ENCODE measurements at regions not wholly inside any gene's neighbourhood (a gene's known extent, or its start where the extent isn't known, plus 50 kb on each side); places are given as distances from the start of the nearest gene placed in this dataset.
"Not testable (repeated sequence)": the region's sequence is repeated elsewhere in the genome, so short reads cannot be mapped to it uniquely, and the experiment has no call there.

GRCh38 chr18:75966431-75966830, 528.6 kb downstream of the ZNF516 start:
- no peak for DNase-seq (ENCODE audit: low read depth in 2 of 2)
- TF ChIP-seq CTCF (conservative IDR thresholded peaks at IDR 0.05 in 1 of 2, IDR thresholded peaks at IDR 0.05 in 1 of 2; ENCODE audit: low read depth in 1 of 2, low read length in 2 of 2) = no peak
- TF ChIP-seq EZH2 (IDR thresholded peaks at IDR 0.05; ENCODE audit: low read length, missing control alignments) = no peak
- Histone ChIP-seq H3K79me2 (ENCODE audit: control insufficient read depth, insufficient read depth, low read length) (no peaks in the 10 kb centered on the region), H3K27ac (ENCODE audit: insufficient read depth, low read length) (no peak overlapping the region), H4K20me1 (ENCODE audit: control insufficient read depth, extremely low read depth, insufficient read depth, low read length) (no peaks in the 10 kb centered on the region), H3K27me3 (ENCODE audit: control insufficient read depth, insufficient read depth, low read length) (no peaks in the 10 kb centered on the region), H3K4me3 (replicated peaks in 1 of 4; ENCODE audit: control extremely low read depth in 1 of 4, insufficient read depth in 1 of 4, low read depth in 3 of 4, low read length in 4 of 4) (no peak overlapping the region), H3K9me3 (ENCODE audit: control insufficient read depth, insufficient read depth, low read depth, low read length) (no peaks in the 10 kb centered on the region), H3K9ac (ENCODE audit: insufficient read depth, low read length) (no peak overlapping the region), H3K36me3 (ENCODE audit: control insufficient read depth, insufficient read depth, low read length) (no peaks in the 10 kb centered on the region), H2AFZ (ENCODE audit: low read length) (no peak overlapping the region), H3K4me1 (ENCODE audit: control insufficient read depth, extremely low read depth, insufficient read depth, low read length) (no peaks in the 10 kb centered on the region), H3K4me2 (ENCODE audit: extremely low read depth, insufficient read depth, low read length) (no peak overlapping the region)

DNA sequence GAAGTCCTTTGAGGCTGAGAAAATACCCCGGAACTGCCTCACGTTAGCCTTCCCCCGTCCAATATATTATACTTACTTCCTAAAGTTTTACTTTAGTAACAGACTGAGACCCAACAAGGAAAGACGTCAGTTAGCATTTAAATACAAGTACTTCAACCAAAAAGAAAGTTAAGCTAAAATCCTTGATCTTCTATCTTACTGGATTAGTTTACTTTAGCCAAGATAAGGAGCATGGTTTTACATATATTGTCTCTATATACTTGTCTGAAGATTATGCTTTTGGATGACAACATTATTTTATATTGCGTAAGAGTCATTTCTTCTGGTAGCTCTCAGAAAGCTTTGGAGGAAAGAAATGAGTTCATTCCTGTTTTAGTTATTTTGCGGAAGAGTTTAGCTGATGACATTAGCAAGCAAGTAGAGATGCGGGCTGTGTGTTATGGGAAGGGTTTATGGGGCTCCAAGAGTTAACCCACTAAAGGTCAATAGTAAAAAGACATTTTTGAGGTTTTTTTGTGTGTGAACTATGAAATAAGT, 532.9 kb downstream of the ZNF516 start:
- no peaks in the 10 kb centered on the region for H3K36me3 ChIP-seq (ENCODE audit: control insufficient read depth, insufficient read depth, low read length)
- H3K4me2 ChIP-seq (ENCODE audit: extremely low read depth, insufficient read depth, low read length) = no peak overlapping the region
- no peak overlapping the region for H2AFZ ChIP-seq (ENCODE audit: low read length)
- peak in 1 of 2 donors; percentile 1 for DNase-seq (ENCODE audit: low read depth in 2 of 2)
- H3K79me2 ChIP-seq (ENCODE audit: control insufficient read depth, insufficient read depth, low read length) = no peaks in the 10 kb centered on the region
- TF ChIP-seq CTCF (conservative IDR thresholded peaks at IDR 0.05 in 1 of 2, IDR thresholded peaks at IDR 0.05 in 1 of 2; ENCODE audit: low read depth in 1 of 2, low read length in 2 of 2) = no peak
- TF ChIP-seq EZH2 (IDR thresholded peaks at IDR 0.05; ENCODE audit: low read length, missing control alignments) = no peak
- H3K4me3 ChIP-seq (replicated peaks in 1 of 4; ENCODE audit: control extremely low read depth in 1 of 4, insufficient read depth in 1 of 4, low read depth in 3 of 4, low read length in 4 of 4) = no peak overlapping the region
- H3K27me3 ChIP-seq (ENCODE audit: control insufficient read depth, insufficient read depth, low read length) = no peaks in the 10 kb centered on the region
- no peak overlapping the region for H3K9ac ChIP-seq (ENCODE audit: insufficient read depth, low read length)
- no peaks in the 10 kb centered on the region for H3K9me3 ChIP-seq (ENCODE audit: control insufficient read depth, insufficient read depth, low read depth, low read length)
- H3K4me1 ChIP-seq (ENCODE audit: control insufficient read depth, extremely low read depth, insufficient read depth, low read length) = no peaks in the 10 kb centered on the region
- no peaks in the 10 kb centered on the region for H4K20me1 ChIP-seq (ENCODE audit: control insufficient read depth, extremely low read depth, insufficient read depth, low read length)
- no peak overlapping the region for H3K27ac ChIP-seq (ENCODE audit: insufficient read depth, low read length)

DNA sequence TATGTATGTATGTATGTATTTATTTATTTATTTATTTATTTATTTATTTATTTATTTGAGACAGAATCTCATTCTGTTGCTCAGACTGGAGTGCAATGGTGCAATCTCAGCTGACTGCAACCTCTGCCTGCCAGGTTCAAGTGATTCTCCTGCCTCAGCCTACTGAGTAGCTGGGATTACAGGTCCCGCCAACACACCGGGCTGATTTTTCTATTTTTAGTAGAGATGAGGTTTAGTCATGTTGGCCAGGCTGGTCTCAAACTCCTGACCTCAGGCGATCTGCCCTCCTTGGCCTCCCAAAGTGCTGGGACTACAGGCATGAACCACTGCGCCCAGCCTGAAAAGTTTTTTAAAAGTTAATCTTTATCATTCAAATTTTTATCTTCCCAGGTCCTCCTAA, 532.9 kb upstream of the SMIM21 start:
- H3K4me3 ChIP-seq (replicated peaks in 1 of 4; ENCODE audit: control extremely low read depth in 1 of 4, insufficient read depth in 1 of 4, low read depth in 3 of 4, low read length in 4 of 4); H3K36me3 ChIP-seq (ENCODE audit: control insufficient read depth, insufficient read depth, low read length); H3K4me2 ChIP-seq (ENCODE audit: extremely low read depth, insufficient read depth, low read length); H3K79me2 ChIP-seq (ENCODE audit: control insufficient read depth, insufficient read depth, low read length); H3K27ac ChIP-seq (ENCODE audit: insufficient read depth, low read length); H3K9me3 ChIP-seq (ENCODE audit: control insufficient read depth, insufficient read depth, low read depth, low read length); H4K20me1 ChIP-seq (ENCODE audit: control insufficient read depth, extremely low read depth, insufficient read depth, low read length); H3K27me3 ChIP-seq (ENCODE audit: control insufficient read depth, insufficient read depth, low read length); H3K4me1 ChIP-seq (ENCODE audit: control insufficient read depth, extremely low read depth, insufficient read depth, low read length); H2AFZ ChIP-seq (ENCODE audit: low read length); DNase-seq (ENCODE audit: low read depth in 2 of 2); H3K9ac ChIP-seq (ENCODE audit: insufficient read depth, low read length): not testable (repeated sequence)

Measured in fibroblast of lung (primary cell).